ENCODE measurements at regions not wholly inside any gene's neighbourhood (a gene's known extent, or its start where the extent isn't known, plus 50 kb on each side); places are given as distances from the start of the nearest gene placed in this dataset.

GRCh38 chr11:103619938-103620337 lies 416.5 kb upstream of the DDI1 start:
- TF ChIP-seq ATF3 (IDR thresholded peaks at IDR 0.05) = no peak
- no peak for TF ChIP-seq MAX (IDR thresholded peaks at IDR 0.05)
- no peak for TF ChIP-seq REST (IDR thresholded peaks at IDR 0.05)
- TF ChIP-seq YY1 (IDR thresholded peaks at IDR 0.05) = no peak
- no peak for TF ChIP-seq CTCF (IDR thresholded peaks at IDR 0.05; ENCODE audit: low read depth, low read length, missing input control)
- TF ChIP-seq EGR1 (IDR thresholded peaks at IDR 0.05; ENCODE audit: low read depth in 2 of 2) = no peak
- no peak for TF ChIP-seq JUND (IDR thresholded peaks at IDR 0.05)
- no peak for TF ChIP-seq GABPA (IDR thresholded peaks at IDR 0.05 in 1 of 2, conservative IDR thresholded peaks at IDR 0.05 in 1 of 2)
- TF ChIP-seq SP1 (IDR thresholded peaks at IDR 0.05) = no peak
- no peak for TF ChIP-seq HNF4A (conservative IDR thresholded peaks at IDR 0.05)
- no peak for TF ChIP-seq RAD21 (IDR thresholded peaks at IDR 0.05)

All from liver (tissue), 3 donors.